ENCODE measurements at regions not wholly inside any gene's neighbourhood (a gene's known extent, or its start where the extent isn't known, plus 50 kb on each side); places are given as distances from the start of the nearest gene placed in this dataset.

DNA sequence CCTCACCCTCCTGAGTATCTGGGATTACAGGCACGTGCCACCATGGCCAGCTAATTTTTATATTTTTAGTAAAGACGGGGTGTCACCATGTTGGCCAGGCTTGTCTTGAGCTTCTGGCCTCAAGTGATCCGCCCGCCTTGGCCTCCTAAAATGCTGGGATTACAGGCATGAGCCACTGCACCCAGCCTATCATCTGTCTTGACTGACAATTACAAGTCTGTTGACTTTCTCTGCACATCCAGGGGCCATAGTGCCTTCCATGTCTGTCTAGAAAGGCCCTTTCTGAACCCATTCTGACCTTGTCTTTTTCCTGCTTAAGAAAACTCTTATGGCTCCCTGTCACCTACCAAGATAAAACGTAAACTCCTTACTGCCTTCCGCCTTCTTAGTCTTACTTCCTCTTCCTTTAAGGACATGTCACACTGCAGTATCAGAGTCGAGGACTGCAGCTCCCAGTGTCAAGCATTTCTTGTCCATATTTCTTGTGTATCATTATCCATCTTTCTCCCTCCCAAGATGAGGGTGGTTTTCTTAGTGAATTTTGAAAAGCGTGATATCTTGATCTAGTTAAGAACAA is 49.9 kb upstream of the SHB start:
- no peak for DNase-seq

All from stimulated activated CD4-positive, alpha-beta T cell treated with anti-CD3 and anti-CD28 coated beads, Interleukin-15, amount 100 ng/mL, for 24 hours (primary cell).